CD14-positive monocyte (primary cell): ENCODE measurements at regions not wholly inside any gene's neighbourhood (a gene's known extent, or its start where the extent isn't known, plus 50 kb on each side); places are given as distances from the start of the nearest gene placed in this dataset.
A peak's percentile ranks its signal among the peaks of the same experiment; 100 is the strongest.
"Not testable (repeated sequence)": the region's sequence is repeated elsewhere in the genome, so short reads cannot be mapped to it uniquely, and the experiment has no call there.

Experiments used
- DNase-seq, 3 donors: peaks; one replicate each; pipeline ENCODE4 v3.0.0-alpha.2; 2011 to 2022
- H2AFZ ChIP-seq: 2 replicates; pipeline ENCODE4 v1.6.0; 2012; ENCODE audit warnings: mild to moderate bottlenecking, low read depth, low read length, inconsistent platforms; ENCODE audit not compliant: insufficient read depth, poor library complexity, severe bottlenecking
- H3K27ac ChIP-seq, 2 donors: 1 replicate in 1 of 2; 2 replicates in 1 of 2; pipeline ENCODE4 v1.5.1; 2012 to 2013; ENCODE audit warnings: low read length in 2 of 2, control low read depth in 1 of 2, inconsistent platforms in 1 of 2, low read depth in 1 of 2, mild to moderate bottlenecking in 1 of 2
- H3K27me3 ChIP-seq, 2 donors: one replicate each; pipeline versions ENCODE4 v1.6.0 to v1.6.1; 2011 to 2013; ENCODE audit warnings: low read length in 2 of 2; ENCODE audit not compliant: control insufficient read depth in 2 of 2, insufficient read depth in 2 of 2
- H3K36me3 ChIP-seq, 2 donors: replicated peaks in 1 of 2; 1 replicate in 1 of 2; 2 replicates in 1 of 2; pipeline versions ENCODE4 v1.5.1 to v1.6.1; 2012 to 2013; ENCODE audit warnings: low read length in 2 of 2, control low read depth in 1 of 2, inconsistent platforms in 1 of 2, mild to moderate bottlenecking in 1 of 2; ENCODE audit not compliant: insufficient read depth in 2 of 2, control insufficient read depth in 1 of 2
- H3K4me1 ChIP-seq, 2 donors: 1 replicate in 1 of 2; 2 replicates in 1 of 2; pipeline versions ENCODE4 v1.5.1 to v1.6.1; 2012 to 2013; ENCODE audit warnings: low read length in 2 of 2, control low read depth in 1 of 2, inconsistent platforms in 1 of 2, mild to moderate bottlenecking in 1 of 2, moderate library complexity in 1 of 2; ENCODE audit not compliant: insufficient read depth in 2 of 2, control insufficient read depth in 1 of 2
- H3K4me2 ChIP-seq: replicated peaks from 2 replicates; pipeline ENCODE3; 2012; ENCODE audit warnings: low read length, moderate library complexity, mild to moderate bottlenecking; ENCODE audit not compliant: poor library complexity, severe bottlenecking; ENCODE audit errors: extremely low read depth
- H3K4me3 ChIP-seq, 3 experiments: fragments of 200-600 bp in 1 of 3; sonication (generic) in 1 of 3; replicated peaks in 1 of 3; 1 replicate in 2 of 3; 2 replicates in 1 of 3; pipeline ENCODE4 v1.5.1; 2011 to 2013; ENCODE audit warnings: low read length in 3 of 3, mild to moderate bottlenecking in 3 of 3, control low read depth in 2 of 3, low read depth in 2 of 3, inconsistent platforms in 1 of 3, moderate library complexity in 1 of 3
- H3K79me2 ChIP-seq: 2 replicates; pipeline ENCODE4 v1.6.0; 2012; ENCODE audit warnings: mild to moderate bottlenecking, control low read depth, inconsistent platforms, low read length, moderate library complexity; ENCODE audit not compliant: insufficient read depth
- H3K9ac ChIP-seq: 2 replicates; pipeline ENCODE4 v1.6.0; 2017; ENCODE audit warnings: low read length, mild to moderate bottlenecking; ENCODE audit not compliant: insufficient read depth, poor library complexity, severe bottlenecking
- H3K9me3 ChIP-seq, 2 donors: replicated peaks in 1 of 2; 1 replicate in 1 of 2; 2 replicates in 1 of 2; pipeline versions ENCODE4 v1.5.1 to v1.6.1; 2012 to 2013; ENCODE audit warnings: low read length in 2 of 2, control low read depth in 1 of 2; ENCODE audit not compliant: control insufficient read depth in 1 of 2, insufficient read depth in 1 of 2
- H4K20me1 ChIP-seq: 2 replicates; pipeline ENCODE4 v1.6.0; 2012; ENCODE audit warnings: mild to moderate bottlenecking, low read length, control low read depth, moderate library complexity; ENCODE audit not compliant: insufficient read depth
- H3K27ac Mint-ChIP-seq, 7 donors: one replicate each; pipeline ENCODE4 v1.8.0; 2020; ENCODE audit warnings: mild to moderate bottlenecking in 7 of 7, mixed read lengths in 7 of 7, moderate library complexity in 6 of 7, inconsistent platforms in 2 of 7
- H3K27me3 Mint-ChIP-seq, 3 donors: one replicate each; pipeline ENCODE4 v1.8.0; 2021 to 2022; ENCODE audit warnings: low read depth in 3 of 3, mild to moderate bottlenecking in 3 of 3, mixed read lengths in 3 of 3, moderate library complexity in 3 of 3, inconsistent platforms in 1 of 3
- H3K36me3 Mint-ChIP-seq, 2 donors: one replicate each; pipeline ENCODE4 v1.8.0; 2020; ENCODE audit warnings: mixed read lengths in 2 of 2, inconsistent platforms in 1 of 2, mild to moderate bottlenecking in 1 of 2
- H3K4me1 Mint-ChIP-seq: one replicate; pipeline ENCODE4 v1.8.0; 2020; ENCODE audit warnings: mild to moderate bottlenecking, mixed read lengths
- H3K4me3 Mint-ChIP-seq, 2 donors: one replicate each; pipeline ENCODE4 v1.8.0; 2020; ENCODE audit warnings: mild to moderate bottlenecking in 2 of 2, mixed read lengths in 2 of 2, moderate library complexity in 1 of 2
- H3K9me3 Mint-ChIP-seq, 7 donors: one replicate each; pipeline ENCODE4 v1.8.0; 2020 to 2022; ENCODE audit warnings: mixed read lengths in 7 of 7, mild to moderate bottlenecking in 6 of 7, moderate library complexity in 6 of 7, inconsistent platforms in 2 of 7
- WGBS: methylation state at CpG from one replicate; pipeline ENCODE4 v1.1.5; 2013; ENCODE audit warnings: missing lambda C conversion rate; ENCODE audit not compliant: insufficient coverage; 5-methylcytosine and 5-hydroxymethylcytosine counted together
- intact Hi-C, 2 donors: fragments of 100-400 bp; cut with micrococcal nuclease; formaldehyde crosslinking; loops; one replicate each; pipeline versions ENCODE4 v1.15.0 to v1.15.1; 2023
- TF ChIP-seq, protein P1 (sequence below): fragments of 200-600 bp; IDR thresholded peaks from one replicate; pipeline ENCODE4 v1.8.0; 2022; ENCODE audit warnings: antibody characterized with exemption, mild to moderate bottlenecking

DNA sequence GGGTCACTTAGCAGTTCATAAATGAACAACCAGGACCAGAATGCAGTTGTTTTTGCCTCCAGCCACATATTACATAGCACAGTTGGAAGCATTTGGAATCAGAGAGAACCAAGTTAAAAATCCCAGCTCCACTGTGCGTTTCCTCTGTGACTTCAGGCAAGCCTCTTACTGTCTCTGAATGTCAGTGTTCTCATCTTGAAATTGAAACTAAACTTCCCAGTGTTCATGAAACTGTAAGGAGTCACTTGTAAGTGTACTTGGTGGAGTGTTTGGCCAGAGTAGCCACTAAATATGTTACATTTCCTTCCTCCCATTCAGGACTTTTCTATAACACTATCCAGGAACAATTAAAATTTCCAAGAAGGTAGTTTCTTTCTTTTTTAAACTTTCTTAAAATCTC lies 276.8 kb downstream of the KCNRG start:
- Mint-ChIP-seq H3K36me3 (peaks cover 0 to 10% of the 10 kb centered on the region in 2 donors), H3K27me3 (no peaks in the 10 kb centered on the region), H3K9me3 (peaks cover 0 to 14% (median 4%) of the 10 kb centered on the region in 7 donors), H3K27ac (peak overlapping the region; percentile 9 to 96 (median 78)), H3K4me3 (peak overlapping the region in 1 of 2 donors; percentile 53), H3K4me1 (peaks cover 52% of the 10 kb centered on the region)
- Histone ChIP-seq H2AFZ (peak overlapping the region; percentile 44), H4K20me1 (no peaks in the 10 kb centered on the region), H3K4me2 (peak overlapping the region; percentile 47), H3K36me3 (no peaks in the 10 kb centered on the region), H3K9ac (no peak overlapping the region), H3K9me3 (no peaks in the 10 kb centered on the region), H3K27ac (peak overlapping the region in 1 of 2 donors; percentile 67), H3K4me3 (no peak overlapping the region), H3K79me2 (no peaks in the 10 kb centered on the region), H3K4me1 (peaks cover 42 to 48% of the 10 kb centered on the region in 2 donors), H3K27me3 (no peaks in the 10 kb centered on the region)
- intact Hi-C loops, result loop anchor here in 1 of 2 donors (5.0 to 10.0 kb wide), 2 partner anchors 45 to 167 kb away; no protein-coding TSS in a partner anchor
- peak; percentile 24 to 51 (median 35) for DNase-seq
- TF ChIP-seq, protein P1, sequence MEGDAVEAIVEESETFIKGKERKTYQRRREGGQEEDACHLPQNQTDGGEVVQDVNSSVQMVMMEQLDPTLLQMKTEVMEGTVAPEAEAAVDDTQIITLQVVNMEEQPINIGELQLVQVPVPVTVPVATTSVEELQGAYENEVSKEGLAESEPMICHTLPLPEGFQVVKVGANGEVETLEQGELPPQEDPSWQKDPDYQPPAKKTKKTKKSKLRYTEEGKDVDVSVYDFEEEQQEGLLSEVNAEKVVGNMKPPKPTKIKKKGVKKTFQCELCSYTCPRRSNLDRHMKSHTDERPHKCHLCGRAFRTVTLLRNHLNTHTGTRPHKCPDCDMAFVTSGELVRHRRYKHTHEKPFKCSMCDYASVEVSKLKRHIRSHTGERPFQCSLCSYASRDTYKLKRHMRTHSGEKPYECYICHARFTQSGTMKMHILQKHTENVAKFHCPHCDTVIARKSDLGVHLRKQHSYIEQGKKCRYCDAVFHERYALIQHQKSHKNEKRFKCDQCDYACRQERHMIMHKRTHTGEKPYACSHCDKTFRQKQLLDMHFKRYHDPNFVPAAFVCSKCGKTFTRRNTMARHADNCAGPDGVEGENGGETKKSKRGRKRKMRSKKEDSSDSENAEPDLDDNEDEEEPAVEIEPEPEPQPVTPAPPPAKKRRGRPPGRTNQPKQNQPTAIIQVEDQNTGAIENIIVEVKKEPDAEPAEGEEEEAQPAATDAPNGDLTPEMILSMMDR, result no peak
- WGBS, result 60% methylated on average over 1 of the region's 1 CpG

DNA sequence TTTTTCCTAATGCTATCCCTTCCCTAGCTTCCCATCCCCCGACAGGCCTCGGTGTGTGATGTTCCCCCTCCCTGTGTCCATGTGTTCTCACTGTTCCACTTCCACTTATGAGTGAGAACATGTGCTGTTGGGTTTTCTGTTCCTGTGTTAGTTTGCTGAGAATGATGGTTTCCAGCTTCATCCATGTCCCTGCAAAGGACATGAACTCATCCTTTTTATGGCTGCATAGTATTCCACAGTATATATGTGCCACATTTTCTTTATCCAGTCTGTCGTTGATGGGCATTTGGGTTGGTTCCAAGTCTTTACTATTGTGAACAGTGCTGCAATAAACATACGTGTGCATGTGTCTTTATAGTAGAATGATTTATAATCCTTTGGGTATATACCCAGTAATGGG lies 279.2 kb downstream of the KCNRG start:
- H3K4me1 ChIP-seq, result peaks cover 34 to 49% of the 10 kb centered on the region in 2 donors
- intact Hi-C loops, result loop anchor here in 1 of 2 donors (5.0 to 10.0 kb wide), 2 partner anchors 47 to 170 kb away; no protein-coding TSS in a partner anchor
- not testable (repeated sequence) for H3K4me3 Mint-ChIP-seq, H3K27me3 ChIP-seq, H3K27ac ChIP-seq, H4K20me1 ChIP-seq, H3K36me3 Mint-ChIP-seq, H3K36me3 ChIP-seq, H3K4me3 ChIP-seq, H3K79me2 ChIP-seq, H2AFZ ChIP-seq, DNase-seq, H3K9me3 ChIP-seq, H3K9ac ChIP-seq, H3K27me3 Mint-ChIP-seq, H3K27ac Mint-ChIP-seq, H3K4me2 ChIP-seq
- Mint-ChIP-seq H3K4me1 (peaks cover 56% of the 10 kb centered on the region), H3K9me3 (peaks cover 0 to 11% (median 4%) of the 10 kb centered on the region in 7 donors)
- no CpG with 5 or more reads among the region's 4 CpGs for whole genome bisulfite sequencing
